IPS-NIHi7 (cell line): ENCODE measurements at regions not wholly inside any gene's neighbourhood (a gene's known extent, or its start where the extent isn't known, plus 50 kb on each side); places are given as distances from the start of the nearest gene placed in this dataset.

ENCODE experiments used
- DNase-seq: peaks from one replicate; pipeline ENCODE4 v3.0.0; 2012; ENCODE audit warnings: mixed read lengths; ENCODE audit errors: extremely low spot score

- no peak for DNase-seq
Observed at GRCh38 chr6:14454473-14454775, 336.9 kb downstream of the CD83 start.

GRCh38 chr6:14455427-14455826 lies 337.9 kb downstream of the CD83 start:
- DNase-seq: no peak

DNA sequence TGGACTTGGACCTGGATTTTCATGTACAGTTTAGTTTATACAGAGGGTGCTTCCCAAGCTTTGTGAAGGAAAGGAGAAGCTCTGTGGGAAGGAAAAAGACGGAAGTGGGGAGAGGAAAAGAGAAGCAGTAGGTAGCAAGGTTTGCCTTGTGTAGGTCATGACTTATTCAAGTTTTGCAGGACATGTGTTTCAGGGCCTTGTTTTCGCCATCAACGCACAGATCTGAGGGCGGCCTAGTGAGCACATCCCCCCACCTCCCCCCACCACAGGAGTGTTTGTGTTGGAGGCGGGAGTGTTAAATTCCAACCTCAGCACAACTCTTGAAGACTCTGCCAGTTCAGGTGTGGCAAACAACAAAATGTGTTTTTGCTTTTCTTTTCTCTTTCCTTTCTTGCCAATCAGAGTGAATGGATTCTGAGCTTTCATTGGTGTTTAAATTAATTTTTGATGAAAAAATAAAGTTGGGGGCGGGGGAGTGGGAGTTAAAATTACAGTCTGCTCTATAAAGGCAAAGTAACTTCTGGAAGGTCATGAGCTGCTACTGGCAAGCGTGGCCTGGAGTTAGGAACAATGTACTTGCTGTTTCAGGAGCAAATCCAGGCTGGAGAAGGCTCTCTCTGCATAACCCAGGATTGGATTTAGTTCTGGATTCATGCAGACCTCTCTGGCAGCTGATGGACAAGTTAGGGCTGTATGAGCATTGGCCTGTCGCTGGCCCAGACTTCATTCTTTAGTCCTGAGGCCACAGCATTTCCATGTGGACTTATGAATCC lies 338.5 kb downstream of the CD83 start:
- peak; percentile 34 for DNase-seq

GRCh38 chr6:14456941-14457340 lies 339.4 kb downstream of the CD83 start:
- DNase-seq: no peak

GRCh38 chr6:14458669-14459266 lies 341.2 kb downstream of the CD83 start:
- no peak for DNase-seq

- DNase-seq: no peak
Observed at GRCh38 chr6:14459315-14459714, 341.7 kb downstream of the CD83 start.

- DNase-seq: no peak
Observed at GRCh38 chr6:14460556-14460955, 343.0 kb downstream of the CD83 start.

DNA sequence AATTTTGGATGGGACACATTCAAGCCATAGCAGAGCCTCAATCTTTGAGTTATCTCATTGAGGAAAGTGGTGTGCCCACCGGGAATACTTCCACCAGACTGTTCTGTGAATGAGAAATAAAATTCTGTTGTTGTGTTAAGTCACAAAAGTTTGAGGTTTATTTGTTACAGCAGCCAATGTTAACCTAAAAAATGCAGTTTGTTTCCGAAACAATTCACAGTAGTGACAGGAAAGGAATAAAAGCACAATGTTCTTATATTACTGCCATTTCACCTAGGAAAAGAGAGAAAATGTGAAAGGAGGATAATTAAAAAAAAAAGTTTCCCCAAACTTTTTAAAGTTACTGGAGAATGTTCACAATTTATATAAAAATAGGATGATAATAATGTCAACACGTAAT lies 344.6 kb downstream of the CD83 start:
- no peak for DNase-seq

GRCh38 chr6:14462566-14462965 lies 345.0 kb downstream of the CD83 start:
- no peak for DNase-seq

DNA sequence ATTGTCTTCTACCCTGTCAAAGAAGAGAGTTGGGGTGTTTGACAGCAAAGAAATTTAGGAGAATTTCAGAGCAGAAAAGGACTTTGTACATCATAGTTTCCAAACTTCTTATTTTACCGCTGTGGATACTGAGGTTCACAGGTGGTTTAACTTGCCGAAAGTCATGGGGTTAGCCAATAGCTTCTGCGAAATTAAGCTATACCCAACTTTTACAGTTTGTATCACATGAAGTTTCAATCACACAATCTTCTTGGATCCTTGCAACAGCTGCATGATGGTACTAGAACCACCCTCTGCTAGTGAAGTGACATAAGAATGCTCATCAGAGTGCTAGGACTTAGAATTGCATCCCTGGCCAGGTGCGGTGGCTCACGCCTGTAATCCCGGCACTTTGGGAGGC lies 345.5 kb downstream of the CD83 start:
- no peak for DNase-seq

DNA sequence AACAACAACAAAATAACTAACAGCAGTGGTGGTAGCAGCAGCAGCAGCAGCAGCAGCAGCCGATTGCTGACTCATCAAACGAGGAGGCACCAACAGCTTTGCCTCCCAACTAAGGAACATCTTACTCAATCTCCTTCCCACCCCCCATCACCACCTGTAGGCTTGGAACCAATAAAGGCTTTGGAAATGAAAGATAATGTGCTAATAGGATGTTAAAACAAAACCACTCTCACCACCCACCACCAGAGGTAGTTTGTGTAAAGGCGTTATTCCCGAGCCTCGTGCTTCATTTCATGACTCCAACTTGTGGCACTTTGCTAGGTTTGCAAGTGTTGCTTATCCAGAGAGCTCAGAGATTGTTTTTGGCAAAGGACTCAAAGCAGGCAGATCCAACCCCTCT lies 346.5 kb downstream of the CD83 start:
- DNase-seq: peak; percentile 41

GRCh38 chr6:14464716-14465115 lies 347.1 kb downstream of the CD83 start:
- no peak for DNase-seq

GRCh38 chr6:14466278-14466677 lies 348.7 kb downstream of the CD83 start:
- no peak for DNase-seq

DNA sequence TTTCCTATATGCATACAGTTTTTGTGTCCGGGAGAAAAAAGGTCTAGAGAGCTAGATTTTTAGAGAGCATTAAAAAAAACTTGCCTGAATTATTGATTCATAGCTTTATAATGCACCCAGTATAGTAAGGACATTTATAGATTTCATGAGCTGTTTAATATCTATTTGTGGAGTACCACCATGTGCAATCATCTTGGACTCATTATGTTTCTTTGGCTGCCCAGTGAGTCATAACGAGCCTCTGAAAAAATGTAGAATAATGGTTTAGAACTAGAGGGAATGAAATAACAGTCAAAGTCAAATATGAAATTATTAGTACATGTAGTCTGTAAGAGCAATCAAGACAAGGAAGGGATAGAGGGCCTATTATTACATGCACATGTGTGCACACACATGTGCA lies 350.0 kb downstream of the CD83 start:
- no peak for DNase-seq

DNA sequence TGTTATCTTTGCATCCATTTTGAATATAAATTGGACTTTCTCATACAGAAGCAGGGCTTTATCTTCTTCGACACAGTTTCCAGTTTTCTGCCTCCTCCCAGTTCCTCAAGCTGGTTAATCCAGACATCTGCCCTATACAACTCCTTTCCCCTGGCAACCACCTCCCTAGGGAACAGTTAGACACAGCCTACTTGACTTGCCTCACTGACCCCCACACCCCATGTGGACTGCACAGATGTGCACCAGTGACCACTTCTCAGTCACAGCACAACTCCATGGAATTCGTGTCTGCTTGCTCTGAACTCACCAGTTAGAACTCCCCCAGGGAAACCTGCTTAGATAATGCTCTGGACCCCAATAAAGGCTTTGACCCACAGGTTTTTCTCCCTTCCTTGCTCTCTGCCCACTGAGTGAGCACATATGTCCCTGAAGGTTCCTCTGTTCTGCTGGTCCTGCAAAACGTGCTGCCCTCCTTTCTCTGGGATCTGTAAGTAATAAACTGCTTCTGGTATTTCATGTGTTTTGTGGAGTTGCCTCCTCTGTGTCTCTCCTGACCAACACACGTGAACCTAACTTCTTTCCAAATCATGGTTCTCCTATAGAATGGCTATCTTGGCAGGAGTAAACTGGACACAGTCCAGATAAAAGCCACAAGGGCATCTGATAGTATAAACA lies 351.2 kb downstream of the CD83 start:
- no peak for DNase-seq

GRCh38 chr6:14470101-14470500 lies 352.5 kb downstream of the CD83 start:
- no peak for DNase-seq

DNA sequence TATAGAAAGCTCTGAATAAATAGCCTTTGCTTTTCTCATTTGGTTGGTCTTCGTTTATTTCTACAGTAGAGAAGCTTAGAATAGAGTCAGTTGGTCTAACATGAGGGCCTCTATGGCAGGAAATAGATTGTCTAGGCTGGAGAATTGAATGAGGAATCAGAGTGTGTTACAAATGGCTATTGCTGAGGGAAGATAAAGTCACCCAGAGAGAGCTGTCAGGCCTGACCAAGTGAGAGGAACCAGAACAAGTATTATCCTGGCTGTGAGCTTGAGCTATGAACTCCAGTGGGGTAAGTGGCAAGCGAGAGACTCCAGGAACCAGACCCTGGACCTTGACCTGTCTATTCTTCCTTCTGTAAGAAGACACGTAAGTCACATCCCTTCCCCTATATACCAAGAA lies 353.1 kb downstream of the CD83 start:
- no peak for DNase-seq

DNA sequence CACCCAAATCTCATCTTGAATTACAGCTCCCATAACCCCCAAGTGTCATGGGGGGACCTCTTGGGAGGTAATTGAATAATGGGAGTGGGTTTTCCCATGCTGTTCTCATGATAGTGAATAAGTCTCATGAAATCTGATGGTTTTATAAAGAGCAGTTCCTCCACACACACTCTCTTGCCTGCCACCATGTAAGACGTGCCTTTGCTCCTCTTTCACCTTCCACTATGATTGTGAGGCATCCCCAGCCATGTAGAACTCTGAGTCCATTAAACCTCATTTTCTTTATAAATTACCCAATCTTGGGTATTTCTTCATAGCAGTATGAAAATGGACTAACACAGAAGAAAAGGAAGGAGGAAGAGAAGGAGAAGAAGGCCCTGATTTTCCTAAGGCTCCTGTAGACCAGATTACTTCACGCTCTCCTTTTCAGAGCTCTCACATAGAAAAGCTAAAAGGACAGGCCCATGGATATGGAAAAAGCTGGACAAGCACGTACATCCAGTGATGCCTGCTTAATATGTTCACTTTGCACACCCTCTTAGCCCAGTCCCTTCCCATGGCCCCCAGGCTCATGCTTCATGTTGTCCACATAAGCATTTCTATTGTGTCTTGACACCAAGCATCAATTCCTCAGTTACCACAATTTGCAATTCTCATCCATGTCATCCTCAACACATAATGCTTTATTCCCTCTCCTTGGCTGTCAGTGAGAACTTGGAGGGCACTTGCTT lies 354.8 kb downstream of the CD83 start:
- no peak for DNase-seq

GRCh38 chr6:14472986-14473337 lies 355.4 kb downstream of the CD83 start:
- DNase-seq: no peak

DNA sequence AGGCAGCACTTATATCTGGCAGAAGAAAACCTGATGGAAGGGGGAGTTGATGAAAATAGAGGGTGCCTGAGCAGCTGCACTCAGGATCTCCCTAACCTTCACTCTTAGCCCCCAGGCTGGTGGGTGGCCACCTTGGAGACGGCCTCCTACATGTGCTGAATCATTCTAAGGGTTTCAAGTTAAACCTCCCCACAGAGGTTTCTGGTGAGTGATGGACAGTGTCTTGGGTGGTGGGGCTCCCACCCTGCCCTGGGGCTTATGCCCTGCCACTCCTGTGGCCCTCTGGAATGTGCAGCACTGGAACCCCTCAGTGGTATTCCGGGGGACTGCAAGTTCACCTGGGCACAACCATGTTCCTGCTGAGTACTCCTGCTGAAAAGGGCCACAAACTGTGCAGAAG lies 357.2 kb downstream of the CD83 start:
- no peak for DNase-seq

DNA sequence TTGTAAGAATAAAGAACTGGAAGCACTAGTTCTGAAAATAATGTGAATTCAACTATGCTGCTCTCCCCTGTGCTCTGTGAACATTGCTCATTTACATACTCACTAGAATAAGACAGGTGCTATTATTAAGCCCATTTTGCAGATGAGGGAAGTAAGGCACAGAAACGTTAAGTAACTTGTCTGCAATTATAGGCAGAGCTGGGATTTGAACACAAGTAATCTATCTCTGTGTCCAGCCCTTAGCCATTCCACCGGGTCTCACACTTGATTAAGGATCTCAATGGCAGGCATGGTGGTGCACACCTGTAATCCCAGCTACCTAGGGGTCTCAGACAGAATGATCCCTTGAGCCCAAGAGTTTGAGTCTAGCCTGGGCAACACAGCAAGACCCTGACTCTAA lies 357.7 kb downstream of the CD83 start:
- no peak for DNase-seq

DNA sequence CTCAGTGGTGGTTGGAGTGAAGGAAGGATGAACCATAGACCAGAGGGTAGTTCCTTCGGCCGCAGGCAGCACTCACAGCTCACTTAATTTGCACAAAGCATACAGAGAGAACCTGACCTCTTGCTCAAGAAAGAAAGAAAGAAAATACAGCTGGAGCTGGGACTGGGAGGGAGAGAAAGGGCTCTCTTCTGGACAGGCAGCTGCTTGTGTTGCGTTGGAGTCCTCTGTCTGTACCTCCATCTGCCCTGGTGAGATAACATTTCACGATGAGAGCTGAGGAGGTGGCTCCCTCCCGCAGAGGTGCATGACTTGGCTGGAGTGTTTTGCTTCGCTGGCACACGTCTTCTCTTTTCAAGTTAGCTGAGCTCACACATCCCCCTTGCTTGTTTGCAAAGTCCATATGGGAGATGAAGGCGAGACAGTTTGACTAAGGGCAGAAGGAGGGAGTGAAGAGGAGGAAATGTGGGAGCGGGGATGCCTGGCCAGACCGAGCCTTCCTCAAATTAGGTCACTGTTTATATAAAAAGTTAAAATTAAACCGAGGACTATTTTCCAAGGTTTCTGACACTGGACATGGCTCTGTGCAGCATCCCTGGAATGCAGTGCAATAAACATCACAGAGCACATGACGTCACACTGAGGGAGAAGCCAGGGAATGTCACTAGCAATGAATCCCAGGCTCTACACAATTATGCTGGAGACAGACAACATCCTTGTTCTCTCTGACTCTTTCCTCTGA lies 359.4 kb downstream of the CD83 start:
- DNase-seq: no peak
